Neural cell (in vitro differentiated cells): ENCODE measurements at regions not wholly inside any gene's neighbourhood (a gene's known extent, or its start where the extent isn't known, plus 50 kb on each side); places are given as distances from the start of the nearest gene placed in this dataset.

Experiments used
- H2AFZ ChIP-seq: fragments of 200-600, 300-800 bp; sonication (generic), shearing (Covaris generic); 2 replicates; pipeline ENCODE4 v1.6.0; 2014; ENCODE audit warnings: low read depth, mild to moderate bottlenecking, antibody characterized with exemption, low read length, moderate library complexity
- H3F3A ChIP-seq: fragments of 200-600 bp; shearing (Covaris generic); 2 replicates; pipeline ENCODE4 v1.6.1; 2016; ENCODE audit warnings: mild to moderate bottlenecking, moderate library complexity, mixed read lengths, antibody characterized with exemption, low read length; ENCODE audit not compliant: insufficient read depth, poor library complexity, severe bottlenecking
- H3K27ac ChIP-seq: fragments of 200-600, 300-800 bp; sonication (generic), shearing (Covaris generic); 2 replicates; pipeline ENCODE4 v1.5.1; 2014; ENCODE audit warnings: mild to moderate bottlenecking, low read length, moderate library complexity
- H3K27me3 ChIP-seq: fragments of 300-800, 200-600 bp; sonication (generic), shearing (Covaris generic); 2 replicates; pipeline ENCODE4 v1.6.0; 2014; ENCODE audit warnings: mild to moderate bottlenecking, low read depth, low read length, moderate library complexity; ENCODE audit not compliant: insufficient read depth
- H3K36me3 ChIP-seq: fragments of 300-800, 200-600 bp; sonication (generic), shearing (Covaris generic); 2 replicates; pipeline ENCODE4 v1.5.1; 2014; ENCODE audit warnings: mild to moderate bottlenecking, antibody characterized with exemption, low read length, moderate library complexity; ENCODE audit not compliant: insufficient read depth
- H3K4me2 ChIP-seq: fragments of 300-800, 200-600 bp; sonication (generic), shearing (Covaris generic); 2 replicates; pipeline ENCODE4 v1.6.0; 2014; ENCODE audit warnings: mild to moderate bottlenecking, low read length
- H3K4me3 ChIP-seq: fragments of 300-800, 200-600 bp; sonication (generic), shearing (Covaris generic); 2 replicates; pipeline ENCODE4 v1.5.1; 2014; ENCODE audit warnings: mild to moderate bottlenecking, low read length, moderate library complexity
- H3K79me2 ChIP-seq: fragments of 200-600 bp; shearing (Covaris generic); replicated peaks from 2 replicates; pipeline ENCODE4 v1.6.0; 2014; ENCODE audit warnings: mild to moderate bottlenecking, low read length, moderate library complexity; ENCODE audit not compliant: insufficient read depth
- H3K9ac ChIP-seq: fragments of 300-800, 200-600 bp; sonication (generic), shearing (Covaris generic); 2 replicates; pipeline ENCODE4 v1.6.1; 2016; ENCODE audit warnings: mild to moderate bottlenecking, low read length, mixed read lengths
- H3K9me2 ChIP-seq: fragments of 200-600 bp; shearing (Covaris generic); 2 replicates; pipeline ENCODE4 v1.6.1; 2016; ENCODE audit warnings: mild to moderate bottlenecking, low read length, mixed read lengths; ENCODE audit not compliant: insufficient read depth
- H3K9me3 ChIP-seq: fragments of 200-600, 300-800 bp; sonication (generic), shearing (Covaris generic); 2 replicates; pipeline ENCODE4 v1.6.1; 2016; ENCODE audit warnings: mild to moderate bottlenecking, mixed run types, low read length, moderate library complexity, mixed read lengths
- H4K20me1 ChIP-seq: fragments of 200-600 bp; shearing (Covaris generic); 2 replicates; pipeline ENCODE4 v1.6.1; 2016; ENCODE audit warnings: mild to moderate bottlenecking, mixed run types; ENCODE audit not compliant: insufficient read depth
- CTCF ChIP-seq: fragments of 450-650 bp; IDR thresholded peaks from 2 replicates; pipeline ENCODE4 v1.5.1; 2014; ENCODE audit warnings: antibody characterized with exemption, mild to moderate bottlenecking, moderate library complexity; ENCODE audit not compliant: poor library complexity, severe bottlenecking
- EP300 ChIP-seq: fragments of 450-650 bp; conservative IDR thresholded peaks from 2 replicates; pipeline ENCODE4 v1.6.1; 2014; ENCODE audit warnings: antibody characterized with exemption, mild to moderate bottlenecking, moderate library complexity; ENCODE audit not compliant: poor library complexity, severe bottlenecking
- EZH2 ChIP-seq: fragments of 200-600, 300-800 bp; shearing (Covaris generic), sonication (generic); IDR thresholded peaks from 2 replicates; pipeline ENCODE4 v1.6.1; 2014; ENCODE audit warnings: antibody characterized with exemption, low read length, borderline replicate concordance, mild to moderate bottlenecking; ENCODE audit not compliant: insufficient read depth, poor library complexity, severe bottlenecking
- MXI1 ChIP-seq: fragments of 450-650 bp; conservative IDR thresholded peaks from 2 replicates; pipeline ENCODE4 v1.6.1; 2014; ENCODE audit warnings: antibody characterized with exemption, mild to moderate bottlenecking; ENCODE audit not compliant: poor library complexity, severe bottlenecking
- POLR2AphosphoS5 ChIP-seq: IDR thresholded peaks from 2 replicates; pipeline ENCODE4 v1.6.1; 2012
- RAD21 ChIP-seq: fragments of 450-650 bp; conservative IDR thresholded peaks from 2 replicates; pipeline ENCODE4 v1.6.1; 2014; ENCODE audit warnings: antibody characterized with exemption, mild to moderate bottlenecking, moderate library complexity
- REST ChIP-seq: IDR thresholded peaks from 2 replicates; pipeline ENCODE4 v1.6.1; 2012; ENCODE audit warnings: borderline replicate concordance
- SMC3 ChIP-seq: fragments of 450-650 bp; conservative IDR thresholded peaks from 2 replicates; pipeline ENCODE4 v1.6.1; 2014; ENCODE audit warnings: antibody characterized with exemption, mild to moderate bottlenecking, moderate library complexity; ENCODE audit not compliant: poor library complexity
- TAF1 ChIP-seq: IDR thresholded peaks from 2 replicates; pipeline ENCODE4 v1.6.1; 2012; ENCODE audit warnings: low read depth

GRCh38 chr3:164655462-164655861 is 422.8 kb downstream of the SI start:
- no peaks in the 10 kb centered on the region for H3K27me3 ChIP-seq
- TF ChIP-seq CTCF (no peak), REST (no peak), EP300 (no peak), POLR2AphosphoS5 (no peak), RAD21 (no peak), TAF1 (no peak), SMC3 (no peak), EZH2 (no peak), MXI1 (no peak)
- no peaks in the 10 kb centered on the region for H3K36me3 ChIP-seq
- H3K27ac ChIP-seq = no peak overlapping the region
- no peaks in the 10 kb centered on the region for H3F3A ChIP-seq
- no peaks in the 10 kb centered on the region for H4K20me1 ChIP-seq
- no peaks in the 10 kb centered on the region for H3K79me2 ChIP-seq
- H3K9ac ChIP-seq = no peak overlapping the region
- no peak overlapping the region for H2AFZ ChIP-seq
- H3K4me3 ChIP-seq = no peak overlapping the region
- no peaks in the 10 kb centered on the region for H3K9me2 ChIP-seq
- H3K4me2 ChIP-seq = no peak overlapping the region
- no peaks in the 10 kb centered on the region for H3K9me3 ChIP-seq

- Histone ChIP-seq H3K9me2 (no peaks in the 10 kb centered on the region), H3K27ac (no peak overlapping the region), H3K36me3 (no peaks in the 10 kb centered on the region), H3K27me3 (no peaks in the 10 kb centered on the region), H3K79me2 (no peaks in the 10 kb centered on the region), H2AFZ (no peak overlapping the region), H4K20me1 (no peaks in the 10 kb centered on the region), H3K9me3 (no peaks in the 10 kb centered on the region), H3K9ac (no peak overlapping the region), H3K4me2 (no peak overlapping the region), H3F3A (no peaks in the 10 kb centered on the region), H3K4me3 (no peak overlapping the region)
- no peak for TF ChIP-seq SMC3
- TF ChIP-seq POLR2AphosphoS5 = no peak
- no peak for TF ChIP-seq EP300
- TF ChIP-seq REST = no peak
- no peak for TF ChIP-seq RAD21
- no peak for TF ChIP-seq EZH2
- no peak for TF ChIP-seq MXI1
- no peak for TF ChIP-seq CTCF
- no peak for TF ChIP-seq TAF1
Observed at GRCh38 chr3:164641071-164641470, 437.2 kb downstream of the SI start.
